NK-92 treated with Interleukin-12 subunit alpha and Interleukin-12 subunit beta, amount 100 ng/mL, for 24 hours (cell line): ENCODE measurements at regions not wholly inside any gene's neighbourhood (a gene's known extent, or its start where the extent isn't known, plus 50 kb on each side); places are given as distances from the start of the nearest gene placed in this dataset.

ENCODE experiments used
- DNase-seq: peaks from one replicate; lab custom pipeline; 2025; lab: John Stamatoyannopoulos, UW

GRCh38 chr5:98454407-98454806 lies 319.1 kb upstream of the RGMB start:
- DNase-seq: no peak

GRCh38 chr5:98454904-98455303 lies 318.6 kb upstream of the RGMB start:
- no peak for DNase-seq

GRCh38 chr5:98455665-98456064 lies 317.8 kb upstream of the RGMB start:
- no peak for DNase-seq

GRCh38 chr5:98458004-98458403 lies 315.5 kb upstream of the RGMB start:
- no peak for DNase-seq

- DNase-seq: no peak
These were observed 314.7 kb upstream of the RGMB start for GRCh38 chr5:98458726-98459125.

GRCh38 chr5:98460536-98460935 lies 312.9 kb upstream of the RGMB start:
- no peak for DNase-seq

- no peak for DNase-seq
These were observed 312.0 kb upstream of the RGMB start for GRCh38 chr5:98461485-98461884.

GRCh38 chr5:98463222-98463621 lies 310.2 kb upstream of the RGMB start:
- DNase-seq: no peak

GRCh38 chr5:98463676-98464075 lies 309.8 kb upstream of the RGMB start:
- no peak for DNase-seq

- DNase-seq: no peak
These were observed 308.6 kb upstream of the RGMB start for GRCh38 chr5:98464737-98465330.

- DNase-seq: no peak
These were observed 305.1 kb upstream of the RGMB start for GRCh38 chr5:98468188-98468869.

GRCh38 chr5:98470747-98471146 lies 302.7 kb upstream of the RGMB start:
- no peak for DNase-seq

GRCh38 chr5:98471458-98471857 lies 302.0 kb upstream of the RGMB start:
- no peak for DNase-seq

GRCh38 chr5:98474216-98474615 lies 299.2 kb upstream of the RGMB start:
- no peak for DNase-seq

GRCh38 chr5:98474782-98475181 lies 298.7 kb upstream of the RGMB start:
- DNase-seq: no peak

GRCh38 chr5:98482321-98483300 lies 290.9 kb upstream of the RGMB start:
- no peak for DNase-seq

GRCh38 chr5:98483301-98483685 lies 290.2 kb upstream of the RGMB start:
- no peak for DNase-seq

GRCh38 chr5:98489021-98489420 lies 284.4 kb upstream of the RGMB start:
- DNase-seq: no peak

GRCh38 chr5:98490348-98490747 lies 283.1 kb upstream of the RGMB start:
- no peak for DNase-seq

- no peak for DNase-seq
These were observed 281.2 kb upstream of the RGMB start for GRCh38 chr5:98492258-98492657.

- DNase-seq: no peak
These were observed 276.0 kb upstream of the RGMB start for GRCh38 chr5:98497418-98497817.

- DNase-seq: no peak
These were observed 275.4 kb upstream of the RGMB start for GRCh38 chr5:98498028-98498427.

- no peak for DNase-seq
These were observed 273.6 kb upstream of the RGMB start for GRCh38 chr5:98499892-98500291.
